Pons (tissue), 1 donor: ENCODE measurements at regions not wholly inside any gene's neighbourhood (a gene's known extent, or its start where the extent isn't known, plus 50 kb on each side); places are given as distances from the start of the nearest gene placed in this dataset.
A peak's percentile ranks its signal among the peaks of the same experiment; 100 is the strongest.
"Not testable (repeated sequence)": the region's sequence is repeated elsewhere in the genome, so short reads cannot be mapped to it uniquely, and the experiment has no call there.

Experiments used
- DNase-seq: peaks from one replicate; pipeline ENCODE4 v3.0.0-alpha.2; 2016; ENCODE audit warnings: low spot score

DNA sequence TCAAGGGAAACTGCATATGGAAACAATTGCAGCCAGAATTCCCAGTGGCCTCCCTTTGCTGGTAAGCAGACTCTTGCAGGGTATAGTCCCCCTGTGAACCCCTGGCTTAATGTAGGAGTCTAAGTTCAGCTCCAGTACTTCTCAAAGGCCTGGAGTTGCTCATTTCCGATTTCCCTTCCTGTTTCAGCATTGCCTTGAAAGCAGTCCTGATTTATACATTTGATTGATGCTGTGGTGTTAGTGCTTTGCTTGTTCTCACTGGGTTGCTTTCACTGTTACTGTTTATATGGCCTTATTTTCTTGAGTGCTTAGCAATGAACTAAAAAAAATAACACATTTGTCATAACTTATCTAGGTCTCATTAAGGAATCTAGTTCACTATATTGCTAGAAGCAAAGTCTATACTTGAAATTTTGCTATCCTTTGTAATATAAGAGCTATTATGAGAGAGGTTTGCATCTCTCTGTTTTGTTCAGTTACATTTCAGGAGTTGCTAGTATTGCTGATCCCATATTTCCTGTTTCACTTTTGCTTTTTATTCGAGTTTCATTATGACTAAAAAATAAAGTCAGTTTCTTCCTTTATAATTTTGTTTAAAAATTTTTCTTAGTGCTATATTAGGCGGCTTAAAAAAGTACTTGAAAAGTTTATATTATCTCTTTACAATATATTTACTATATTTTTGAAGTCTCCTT is 122.4 kb upstream of the NMUR2 start:
- no peak for DNase-seq

- DNase-seq, result no peak
Measured at GRCh38 chr5:152529440-152529839, 124.4 kb upstream of the NMUR2 start.

GRCh38 chr5:152532714-152533113 is 127.6 kb upstream of the NMUR2 start:
- peak; percentile 88 for DNase-seq

- DNase-seq, result no peak
Measured at GRCh38 chr5:152534641-152535040, 129.6 kb upstream of the NMUR2 start.

DNA sequence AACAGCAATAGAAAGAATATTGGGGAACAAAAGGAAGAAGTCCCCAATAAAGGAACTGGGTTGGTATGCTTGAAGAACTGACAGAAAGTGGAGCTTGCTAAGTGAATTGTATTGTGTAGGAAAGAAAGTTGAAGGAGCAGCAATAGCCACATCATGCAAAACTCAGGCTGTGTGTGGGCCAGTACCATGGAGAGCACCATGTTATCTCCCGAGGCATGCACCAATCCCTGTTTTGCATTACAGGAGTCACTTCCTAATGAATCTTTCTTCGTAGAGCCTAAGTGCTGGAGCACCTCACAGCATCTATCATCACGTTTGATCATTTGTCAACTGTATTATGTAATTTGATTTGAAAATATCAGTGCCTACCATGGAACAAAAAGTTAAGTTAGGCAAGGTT is 137.7 kb upstream of the NMUR2 start:
- DNase-seq, result no peak

DNA sequence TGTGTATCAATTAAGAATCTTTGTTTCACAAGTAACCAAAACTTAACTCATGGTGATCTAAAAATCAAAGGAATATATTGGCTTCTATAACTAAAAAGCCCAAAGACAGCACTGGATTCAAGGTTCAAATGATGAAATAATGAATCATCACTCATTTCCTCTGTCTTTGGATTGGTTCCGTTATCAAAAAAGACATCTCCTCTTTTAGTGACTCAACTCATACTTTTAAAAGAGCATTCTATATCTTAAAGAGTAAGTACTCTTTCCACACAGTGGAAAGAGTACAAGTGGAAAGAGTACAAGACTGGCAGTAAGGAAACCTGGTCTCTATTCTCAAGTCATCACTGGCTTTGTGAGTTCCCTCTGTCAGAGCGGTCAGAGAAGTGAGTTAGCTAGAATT is 141.4 kb upstream of the NMUR2 start:
- DNase-seq, result no peak

- no peak for DNase-seq
Measured at GRCh38 chr5:152547202-152547601, 142.1 kb upstream of the NMUR2 start.

DNA sequence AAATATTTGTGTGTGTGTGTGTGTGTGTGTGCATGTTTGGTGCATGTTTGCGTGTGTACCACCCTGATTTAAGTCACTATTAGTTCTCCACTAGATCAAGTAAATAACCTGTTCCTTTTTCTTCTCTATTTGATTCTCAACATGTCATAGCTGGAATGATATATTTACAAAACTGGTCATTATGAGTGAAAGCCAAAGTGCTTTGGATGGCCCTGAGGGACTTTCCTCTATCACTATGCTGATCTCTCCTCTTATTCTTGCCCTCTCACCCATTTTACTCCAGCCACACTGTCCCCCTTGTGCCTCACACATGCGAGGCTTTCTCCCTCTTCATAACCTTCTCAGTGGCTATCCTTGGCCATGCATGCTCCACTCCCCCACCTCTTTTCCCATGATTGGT is 144.6 kb upstream of the NMUR2 start:
- no peak for DNase-seq

GRCh38 chr5:152551061-152551460 is 146.0 kb upstream of the NMUR2 start:
- DNase-seq, result no peak

DNA sequence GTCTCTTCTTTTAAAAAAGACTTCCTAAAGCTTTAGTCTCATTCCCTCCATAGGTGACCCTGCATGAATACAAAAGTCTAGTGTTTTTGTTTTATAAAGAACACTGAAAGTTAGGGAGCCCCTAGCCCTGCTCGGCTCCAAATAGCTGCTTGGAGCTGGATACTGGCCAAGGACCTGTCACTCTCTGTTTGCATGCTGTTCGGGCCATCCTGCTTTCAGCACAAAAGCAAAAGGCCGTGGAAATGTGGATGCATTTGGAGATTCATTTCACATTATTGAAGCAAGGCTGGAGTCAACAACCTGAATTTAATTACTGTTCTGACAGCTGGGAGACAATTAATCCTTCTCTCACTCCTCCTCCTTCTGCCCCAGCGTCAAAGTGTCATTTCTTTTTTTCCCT is 151.7 kb upstream of the NMUR2 start:
- peak; percentile 29 for DNase-seq

DNA sequence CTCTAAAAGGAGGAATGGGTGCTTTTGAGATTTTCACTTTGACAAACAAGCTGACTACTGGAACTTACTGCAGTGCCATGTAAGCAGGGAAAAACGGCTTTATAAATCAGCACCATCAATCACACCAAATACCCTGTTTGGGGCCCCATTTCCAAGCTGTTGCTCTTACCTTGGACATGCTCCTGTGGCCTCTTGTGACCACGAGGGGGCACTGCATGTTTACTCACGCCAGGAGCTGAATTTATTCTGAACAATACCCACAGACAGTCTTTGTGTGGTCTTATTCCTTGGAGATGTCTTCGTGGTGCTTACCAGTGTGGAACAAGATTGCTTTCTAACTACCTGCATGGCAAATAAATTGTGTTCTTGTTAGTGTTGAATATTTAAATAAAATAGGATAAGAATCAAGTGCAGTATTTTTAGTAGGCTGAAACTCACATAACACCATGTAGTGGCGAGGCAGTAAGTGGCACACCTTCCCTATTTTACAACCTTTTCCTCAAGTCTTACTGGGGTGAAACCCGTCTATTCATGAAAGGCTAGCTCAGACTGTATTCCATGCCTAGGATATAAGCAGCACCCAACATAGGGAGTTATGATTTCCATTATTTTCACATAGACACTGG is 155.5 kb upstream of the NMUR2 start:
- DNase-seq, result peak; percentile 80

DNA sequence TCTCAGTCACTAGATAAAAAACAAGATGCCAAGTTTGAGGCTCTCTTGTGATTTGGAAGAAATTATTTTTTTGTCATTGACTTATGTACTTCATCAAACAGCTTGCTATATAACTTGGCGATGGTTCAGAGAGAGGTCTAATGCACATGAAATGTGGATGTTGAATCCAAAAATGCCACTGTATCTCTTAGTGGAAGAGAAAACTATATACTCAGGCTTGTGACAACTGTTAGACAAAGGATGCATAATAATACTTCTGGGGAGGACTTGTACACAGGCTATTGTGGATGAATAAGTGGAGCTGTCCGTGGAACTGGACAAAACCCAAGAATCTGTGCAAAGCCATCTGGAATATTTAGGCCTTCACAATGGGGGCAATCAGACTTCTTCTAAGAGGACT is 162.9 kb upstream of the NMUR2 start:
- peak; percentile 96 for DNase-seq

- no peak for DNase-seq
Measured at GRCh38 chr5:152572812-152573211, 167.7 kb upstream of the NMUR2 start.

DNA sequence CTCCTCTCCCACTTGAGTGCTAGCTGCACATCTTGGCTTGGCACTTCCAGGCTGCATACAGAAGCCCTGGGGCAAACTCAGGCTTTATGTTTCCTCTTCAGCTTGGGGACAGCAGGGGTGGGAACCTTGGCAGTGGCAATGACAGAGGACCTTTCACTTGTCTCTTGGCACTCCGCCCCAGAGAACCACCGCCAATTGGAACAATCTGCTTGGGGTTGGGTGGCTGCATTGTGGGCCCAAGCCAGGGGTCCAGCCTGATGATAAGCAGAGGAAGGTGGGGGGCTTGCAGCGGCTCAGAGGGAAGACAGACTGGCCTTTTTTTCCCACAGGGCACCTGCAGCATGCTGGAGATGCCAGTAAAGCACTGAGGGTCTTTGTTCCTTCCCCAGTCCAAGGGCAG is 179.0 kb upstream of the NMUR2 start:
- no peak for DNase-seq

DNA sequence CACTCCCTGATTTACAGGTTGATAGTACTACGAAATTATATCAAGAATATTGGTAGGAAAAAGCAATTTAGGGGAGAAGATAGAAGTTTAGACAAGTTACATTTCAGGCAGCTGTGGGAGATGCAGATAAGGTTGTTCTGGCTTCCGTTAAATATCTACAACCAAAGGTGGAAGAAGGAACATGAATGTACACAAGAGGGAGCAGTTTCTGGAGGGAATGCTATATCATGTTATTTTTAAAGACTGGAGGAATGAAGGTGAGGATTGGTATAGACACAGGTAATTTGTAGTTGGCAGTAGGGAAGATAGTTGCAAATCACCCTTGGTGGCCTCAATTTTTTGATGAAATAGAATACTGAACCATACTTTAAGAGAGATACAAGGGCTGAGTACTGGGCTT is 187.3 kb upstream of the NMUR2 start:
- DNase-seq, result no peak

DNA sequence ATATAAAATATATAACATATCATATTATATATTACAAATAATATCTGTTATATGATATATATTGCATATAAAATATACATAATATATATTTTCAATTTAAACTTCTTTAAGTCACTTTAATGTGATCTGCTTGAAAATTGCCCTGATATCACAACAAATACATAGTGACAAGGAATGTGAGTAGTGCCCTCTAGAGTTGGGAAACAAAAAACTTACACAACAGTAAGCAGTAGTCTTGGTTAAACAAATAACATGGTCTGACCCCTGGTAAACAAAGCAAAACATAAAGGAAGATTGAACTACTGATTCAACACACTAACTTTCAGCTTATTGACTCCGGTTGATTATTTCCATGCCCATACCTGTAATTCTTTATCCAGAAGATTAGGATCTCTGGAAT is 188.3 kb upstream of the NMUR2 start:
- no peak for DNase-seq

DNA sequence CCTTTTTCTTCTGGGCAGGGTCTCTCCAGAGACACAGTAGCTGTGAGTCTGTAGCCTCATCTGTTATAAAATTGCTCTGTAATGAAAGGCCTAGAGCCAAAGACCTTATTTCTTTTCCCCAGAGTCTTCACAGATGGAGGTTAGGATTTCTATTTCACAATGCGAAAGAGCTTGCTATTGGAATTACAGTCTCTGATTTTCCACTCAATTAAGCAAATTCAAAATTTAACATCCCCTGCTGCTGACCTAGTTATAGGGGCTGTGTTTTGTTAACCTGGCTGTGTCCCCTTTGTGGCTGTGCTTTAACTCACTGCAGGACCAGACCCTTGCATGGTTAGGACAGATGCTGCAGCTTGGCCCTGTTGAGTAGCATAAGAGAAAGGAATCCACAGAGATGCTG is 190.3 kb upstream of the NMUR2 start:
- DNase-seq, result no peak

- no peak for DNase-seq
Measured at GRCh38 chr5:152599096-152599495, 194.0 kb upstream of the NMUR2 start.

- DNase-seq, result no peak
Measured at GRCh38 chr5:152601806-152602732, 197.0 kb upstream of the NMUR2 start.

DNA sequence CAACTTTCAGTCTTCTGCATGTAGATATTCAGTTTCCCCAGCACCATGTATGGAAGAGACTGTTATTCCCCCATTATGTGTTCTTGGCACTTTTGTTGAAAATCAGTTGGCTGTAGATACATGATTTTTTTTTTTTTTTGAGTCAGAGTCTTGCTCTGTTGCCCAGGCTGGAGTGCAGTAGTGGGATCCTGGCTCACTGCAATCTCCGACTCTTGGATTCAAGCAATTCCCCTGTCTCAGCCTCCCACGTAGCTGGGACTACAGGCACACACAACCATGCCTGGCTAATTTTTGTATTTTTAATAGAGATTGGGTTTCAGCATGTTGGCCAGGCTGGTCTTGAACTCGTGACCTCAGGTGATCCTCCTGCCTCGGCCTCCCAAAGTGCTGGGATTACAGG is 201.0 kb upstream of the NMUR2 start:
- not testable (repeated sequence) for DNase-seq

DNA sequence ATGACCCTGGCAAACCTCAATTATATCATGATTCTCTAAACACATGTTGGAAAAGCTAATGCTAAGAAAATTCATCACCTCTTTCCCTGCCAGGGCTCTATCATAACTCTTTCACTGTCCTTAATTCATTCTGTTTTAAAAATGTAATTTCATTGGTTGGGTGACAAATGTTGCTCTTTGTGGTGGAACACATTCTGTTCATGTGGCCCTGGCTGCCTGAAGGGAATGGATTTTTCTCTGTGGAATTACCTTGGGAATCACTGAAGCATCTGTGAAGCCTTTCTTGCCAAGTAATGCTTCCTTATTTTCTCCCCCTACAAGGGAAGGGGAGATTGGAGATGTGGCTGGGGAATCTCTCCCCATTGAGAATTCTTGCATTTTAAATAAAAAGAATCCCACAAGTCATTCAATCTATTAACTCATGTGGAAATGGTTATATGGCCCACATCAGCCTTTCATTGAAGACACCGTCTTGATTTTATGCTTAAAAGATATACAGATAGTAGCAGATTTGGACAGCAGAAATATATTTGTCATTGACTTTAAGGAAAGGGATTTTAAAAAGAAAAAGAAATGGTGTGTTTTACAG is 201.8 kb upstream of the NMUR2 start:
- DNase-seq, result no peak

- DNase-seq, result peak; percentile 78
Measured at GRCh38 chr5:152607401-152608160, 202.5 kb upstream of the NMUR2 start.
